GM23248 (cell line): ENCODE measurements at regions not wholly inside any gene's neighbourhood (a gene's known extent, or its start where the extent isn't known, plus 50 kb on each side); places are given as distances from the start of the nearest gene placed in this dataset.
"Not testable (repeated sequence)": the region's sequence is repeated elsewhere in the genome, so short reads cannot be mapped to it uniquely, and the experiment has no call there.

ENCODE experiments used
- EZH2 ChIP-seq: fragments of 200-600 bp; sonication (generic); IDR thresholded peaks from 2 replicates; pipeline ENCODE4 v1.6.1; 2018; ENCODE audit warnings: antibody characterized with exemption, mild to moderate bottlenecking; ENCODE audit not compliant: insufficient read depth, poor library complexity, severe bottlenecking
- EZH2phosphoT487 ChIP-seq: fragments of 200-600 bp; sonication (generic); IDR thresholded peaks from 2 replicates; pipeline ENCODE4 v1.6.1; 2018; ENCODE audit warnings: antibody characterized with exemption, moderate library complexity, mild to moderate bottlenecking, low read depth; ENCODE audit not compliant: insufficient read depth

- not testable (repeated sequence) for TF ChIP-seq EZH2phosphoT487, EZH2
Measured at GRCh38 chr9:67338201-67338600, 345.9 kb upstream of the SPATA31A3 start.
